DND-41 (cell line): ENCODE measurements at regions not wholly inside any gene's neighbourhood (a gene's known extent, or its start where the extent isn't known, plus 50 kb on each side); places are given as distances from the start of the nearest gene placed in this dataset.

ENCODE experiments used
- EZH2 ChIP-seq: IDR thresholded peaks from 3 replicates; pipeline ENCODE4 v1.6.1; 2012; ENCODE audit warnings: borderline replicate concordance, low read depth, mild to moderate bottlenecking, moderate library complexity, low read length, inconsistent platforms; ENCODE audit not compliant: severe bottlenecking
- TF ChIP-seq, protein P1 (sequence below): IDR thresholded peaks from 2 replicates; pipeline ENCODE4 v1.5.1; 2012; ENCODE audit warnings: borderline replicate concordance, low read length, moderate library complexity, mild to moderate bottlenecking; ENCODE audit not compliant: poor library complexity, severe bottlenecking; ENCODE audit errors: extremely low read depth

- TF ChIP-seq, protein P1, sequence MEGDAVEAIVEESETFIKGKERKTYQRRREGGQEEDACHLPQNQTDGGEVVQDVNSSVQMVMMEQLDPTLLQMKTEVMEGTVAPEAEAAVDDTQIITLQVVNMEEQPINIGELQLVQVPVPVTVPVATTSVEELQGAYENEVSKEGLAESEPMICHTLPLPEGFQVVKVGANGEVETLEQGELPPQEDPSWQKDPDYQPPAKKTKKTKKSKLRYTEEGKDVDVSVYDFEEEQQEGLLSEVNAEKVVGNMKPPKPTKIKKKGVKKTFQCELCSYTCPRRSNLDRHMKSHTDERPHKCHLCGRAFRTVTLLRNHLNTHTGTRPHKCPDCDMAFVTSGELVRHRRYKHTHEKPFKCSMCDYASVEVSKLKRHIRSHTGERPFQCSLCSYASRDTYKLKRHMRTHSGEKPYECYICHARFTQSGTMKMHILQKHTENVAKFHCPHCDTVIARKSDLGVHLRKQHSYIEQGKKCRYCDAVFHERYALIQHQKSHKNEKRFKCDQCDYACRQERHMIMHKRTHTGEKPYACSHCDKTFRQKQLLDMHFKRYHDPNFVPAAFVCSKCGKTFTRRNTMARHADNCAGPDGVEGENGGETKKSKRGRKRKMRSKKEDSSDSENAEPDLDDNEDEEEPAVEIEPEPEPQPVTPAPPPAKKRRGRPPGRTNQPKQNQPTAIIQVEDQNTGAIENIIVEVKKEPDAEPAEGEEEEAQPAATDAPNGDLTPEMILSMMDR, result no peak
- no peak for TF ChIP-seq EZH2
Measured at GRCh38 chr6:101294676-101295075, 98.8 kb upstream of the GRIK2 start.
